Keratinocyte (primary cell): ENCODE measurements at regions not wholly inside any gene's neighbourhood (a gene's known extent, or its start where the extent isn't known, plus 50 kb on each side); places are given as distances from the start of the nearest gene placed in this dataset.

Source experiments
- EZH2 ChIP-seq: IDR thresholded peaks from one replicate; pipeline ENCODE4 v1.6.1; 2012; ENCODE audit warnings: inconsistent platforms, mild to moderate bottlenecking, low read length, moderate library complexity
- TF ChIP-seq, protein P1 (sequence below), 3 experiments: IDR thresholded peaks in 1 of 3; conservative IDR thresholded peaks in 1 of 3; optimal IDR thresholded peaks in 1 of 3; 2 replicates in 2 of 3; 3 replicates in 1 of 3; pipeline versions ENCODE3 to v1.5.1; 2011; ENCODE audit warnings: low read length in 3 of 3, mild to moderate bottlenecking in 3 of 3, moderate library complexity in 2 of 3, control low read depth in 1 of 3, inconsistent platforms in 1 of 3; ENCODE audit not compliant: insufficient read depth in 2 of 3; ENCODE audit errors: extremely low read depth in 1 of 3

DNA sequence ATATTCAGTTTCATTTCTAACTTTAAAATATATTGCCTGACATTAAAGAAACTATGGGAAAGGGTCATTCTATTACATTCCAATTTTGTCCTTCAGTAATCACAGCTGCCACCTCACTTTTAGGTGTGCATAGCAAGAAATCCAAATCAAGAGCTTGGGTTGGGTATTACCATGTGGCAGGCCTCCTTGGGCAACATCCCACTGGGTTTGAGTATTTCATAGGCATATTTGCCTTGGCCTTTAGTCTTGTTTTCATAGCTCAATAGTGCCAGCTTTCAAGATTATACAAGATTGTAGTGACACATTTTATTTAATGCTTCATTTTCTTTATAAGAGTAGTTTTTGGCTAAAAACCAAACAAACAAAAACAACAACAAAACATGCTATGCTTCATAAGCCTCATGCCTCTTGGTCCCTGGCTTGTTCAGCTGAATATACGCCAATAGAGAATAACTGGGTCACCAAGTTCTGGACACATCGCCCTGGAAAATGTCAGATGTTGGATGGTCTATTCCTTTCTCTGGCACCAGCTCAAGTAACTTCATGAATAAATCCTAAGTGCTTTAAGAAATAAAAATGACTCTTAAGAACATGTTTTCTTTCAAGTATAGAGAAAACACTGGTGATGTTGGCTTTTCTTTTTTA lies 167.4 kb upstream of the STARD13 start:
- TF ChIP-seq, protein P1, sequence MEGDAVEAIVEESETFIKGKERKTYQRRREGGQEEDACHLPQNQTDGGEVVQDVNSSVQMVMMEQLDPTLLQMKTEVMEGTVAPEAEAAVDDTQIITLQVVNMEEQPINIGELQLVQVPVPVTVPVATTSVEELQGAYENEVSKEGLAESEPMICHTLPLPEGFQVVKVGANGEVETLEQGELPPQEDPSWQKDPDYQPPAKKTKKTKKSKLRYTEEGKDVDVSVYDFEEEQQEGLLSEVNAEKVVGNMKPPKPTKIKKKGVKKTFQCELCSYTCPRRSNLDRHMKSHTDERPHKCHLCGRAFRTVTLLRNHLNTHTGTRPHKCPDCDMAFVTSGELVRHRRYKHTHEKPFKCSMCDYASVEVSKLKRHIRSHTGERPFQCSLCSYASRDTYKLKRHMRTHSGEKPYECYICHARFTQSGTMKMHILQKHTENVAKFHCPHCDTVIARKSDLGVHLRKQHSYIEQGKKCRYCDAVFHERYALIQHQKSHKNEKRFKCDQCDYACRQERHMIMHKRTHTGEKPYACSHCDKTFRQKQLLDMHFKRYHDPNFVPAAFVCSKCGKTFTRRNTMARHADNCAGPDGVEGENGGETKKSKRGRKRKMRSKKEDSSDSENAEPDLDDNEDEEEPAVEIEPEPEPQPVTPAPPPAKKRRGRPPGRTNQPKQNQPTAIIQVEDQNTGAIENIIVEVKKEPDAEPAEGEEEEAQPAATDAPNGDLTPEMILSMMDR (optimal IDR thresholded peaks at IDR 0.05 in 1 of 3, IDR thresholded peaks at IDR 0.05 in 1 of 3, conservative IDR thresholded peaks at IDR 0.05 in 1 of 3; ENCODE audit: extremely low read depth in 1 of 3, insufficient read depth in 2 of 3, low read length in 3 of 3) = no peak
- TF ChIP-seq EZH2 = no peak
